ENCODE measurements at regions not wholly inside any gene's neighbourhood (a gene's known extent, or its start where the extent isn't known, plus 50 kb on each side); places are given as distances from the start of the nearest gene placed in this dataset.
"Not testable (repeated sequence)": the region's sequence is repeated elsewhere in the genome, so short reads cannot be mapped to it uniquely, and the experiment has no call there.

- no peak for DNase-seq
- no peak for ATAC-seq
Observed at GRCh38 chr18:997499-997898, 92.8 kb downstream of the ADCYAP1 start.

- DNase-seq (no peak), ATAC-seq (no peak)
Observed at GRCh38 chr18:998936-999335, 94.3 kb downstream of the ADCYAP1 start.

GRCh38 chr18:1002653-1003178, 98.0 kb downstream of the ADCYAP1 start:
- ATAC-seq = no peak
- no peak for DNase-seq

GRCh38 chr18:1003499-1003898, 98.8 kb downstream of the ADCYAP1 start:
- ATAC-seq (no peak), DNase-seq (no peak)

- no peak for ATAC-seq
- DNase-seq = no peak
Observed at GRCh38 chr18:1006304-1006703, 101.6 kb downstream of the ADCYAP1 start.

- ATAC-seq (no peak), DNase-seq (no peak)
Observed at GRCh38 chr18:1006965-1007364, 102.3 kb downstream of the ADCYAP1 start.

GRCh38 chr18:1011349-1011748, 106.7 kb downstream of the ADCYAP1 start:
- DNase-seq = no peak
- ATAC-seq = no peak

GRCh38 chr18:1012775-1013174, 108.1 kb downstream of the ADCYAP1 start:
- ATAC-seq (no peak), DNase-seq (no peak)

GRCh38 chr18:1013951-1014350, 109.3 kb downstream of the ADCYAP1 start:
- ATAC-seq = no peak
- DNase-seq = no peak

GRCh38 chr18:1014509-1014908, 109.8 kb downstream of the ADCYAP1 start:
- no peak for ATAC-seq
- DNase-seq = no peak

GRCh38 chr18:1014951-1015624, 110.4 kb downstream of the ADCYAP1 start:
- DNase-seq (no peak), ATAC-seq (no peak)

- DNase-seq (no peak), ATAC-seq (no peak)
Observed at GRCh38 chr18:1015777-1016176, 111.1 kb downstream of the ADCYAP1 start.

- DNase-seq (no peak), ATAC-seq (no peak)
Observed at GRCh38 chr18:1017227-1018058, 112.8 kb downstream of the ADCYAP1 start.

GRCh38 chr18:1018181-1018681, 113.6 kb downstream of the ADCYAP1 start:
- ATAC-seq = no peak
- no peak for DNase-seq

- no peak for ATAC-seq
- DNase-seq = no peak
Observed at GRCh38 chr18:1019191-1019590, 114.5 kb downstream of the ADCYAP1 start.

- no peak for ATAC-seq
Observed at GRCh38 chr18:1020731-1021344, 116.2 kb downstream of the ADCYAP1 start.

GRCh38 chr18:1026930-1027329, 122.3 kb downstream of the ADCYAP1 start:
- ATAC-seq = no peak

More at GRCh38 chr18:1020731-1021344, 116.2 kb downstream of the ADCYAP1 start:
- DNase-seq = no peak

GRCh38 chr18:1033092-1033491, 128.4 kb downstream of the ADCYAP1 start:
- ATAC-seq, DNase-seq: not testable (repeated sequence)

More at GRCh38 chr18:1026930-1027329, 122.3 kb downstream of the ADCYAP1 start:
- DNase-seq = no peak

- ATAC-seq (no peak), DNase-seq (no peak)
Observed at GRCh38 chr18:1034971-1035370, 130.3 kb downstream of the ADCYAP1 start.

- ATAC-seq = no peak
- no peak for DNase-seq
Observed at GRCh38 chr18:1036926-1037325, 132.3 kb downstream of the ADCYAP1 start.

- no peak for ATAC-seq
- no peak for DNase-seq
Observed at GRCh38 chr18:1037776-1038175, 133.1 kb downstream of the ADCYAP1 start.

GRCh38 chr18:1039421-1039820, 134.8 kb downstream of the ADCYAP1 start:
- no peak for ATAC-seq
- no peak for DNase-seq

GRCh38 chr18:1043039-1043438, 138.4 kb downstream of the ADCYAP1 start:
- DNase-seq, ATAC-seq: not testable (repeated sequence)

Data from stimulated activated naive CD8-positive, alpha-beta T cell treated with anti-CD3 and anti-CD28 coated beads, Interleukin-15, Interleukin-2, amounts not matched to agents 100 U/mL and 50 U/mL, for 24 hours (primary cell).